ENCODE measurements at regions not wholly inside any gene's neighbourhood (a gene's known extent, or its start where the extent isn't known, plus 50 kb on each side); places are given as distances from the start of the nearest gene placed in this dataset.

DNA sequence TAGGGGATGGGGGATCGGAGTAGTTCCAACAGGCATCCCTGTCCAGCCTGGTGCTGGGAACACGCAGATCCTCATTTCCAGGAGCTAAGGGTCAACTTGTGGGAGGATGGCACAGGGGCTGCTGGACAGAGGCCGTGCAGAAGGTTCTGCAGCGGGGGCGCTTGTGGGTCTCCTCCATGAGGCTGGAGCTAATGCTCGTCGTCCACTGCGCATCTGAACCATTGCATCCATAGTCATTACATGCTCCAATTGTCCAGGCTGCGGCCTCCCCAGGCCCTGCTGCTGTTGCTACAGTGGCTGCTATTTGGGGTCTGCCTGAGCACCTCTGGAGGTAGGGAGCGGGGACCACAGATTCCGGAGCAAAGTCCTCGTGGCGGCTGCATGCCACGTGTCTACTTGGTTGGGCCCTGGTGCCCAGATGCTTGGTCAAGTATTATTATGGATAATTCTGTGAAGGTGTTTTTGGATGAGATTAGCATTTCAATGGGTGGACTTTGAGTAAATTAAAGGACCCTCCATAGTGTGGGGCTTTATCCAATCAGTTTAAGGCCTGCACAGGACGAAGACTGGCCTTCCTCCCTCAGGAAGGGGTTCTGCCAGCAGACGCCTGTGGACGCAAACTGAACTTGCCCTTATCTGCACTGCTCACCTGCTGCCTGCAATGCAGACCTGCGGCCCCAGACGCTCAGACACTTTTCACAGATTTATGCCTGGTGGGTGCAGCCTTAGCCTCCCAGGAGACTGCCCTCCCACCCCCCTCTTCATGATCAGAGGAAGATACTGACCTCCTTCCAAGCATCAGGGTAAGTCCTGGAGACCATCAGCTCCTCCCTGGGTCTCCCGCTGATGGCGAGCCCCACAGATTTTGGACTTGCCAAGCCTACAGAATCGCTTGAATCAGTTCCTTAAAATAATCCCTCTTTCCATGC, 127.5 kb upstream of the IRX4 start:
- H3K36me3 ChIP-seq (ENCODE audit: control insufficient read depth, low read length) = no peaks in the 10 kb centered on the region
- H3K4me1 ChIP-seq (ENCODE audit: control insufficient read depth, low read length) = no peaks in the 10 kb centered on the region
- H3K27me3 ChIP-seq (ENCODE audit: control insufficient read depth, low read length) = no peaks in the 10 kb centered on the region
- H3K27ac ChIP-seq (ENCODE audit: low read depth, low read length) = no peak overlapping the region
- H4K20me1 ChIP-seq (ENCODE audit: control insufficient read depth, insufficient read depth, low read depth, low read length) = no peaks in the 10 kb centered on the region
- TF ChIP-seq, protein P1, sequence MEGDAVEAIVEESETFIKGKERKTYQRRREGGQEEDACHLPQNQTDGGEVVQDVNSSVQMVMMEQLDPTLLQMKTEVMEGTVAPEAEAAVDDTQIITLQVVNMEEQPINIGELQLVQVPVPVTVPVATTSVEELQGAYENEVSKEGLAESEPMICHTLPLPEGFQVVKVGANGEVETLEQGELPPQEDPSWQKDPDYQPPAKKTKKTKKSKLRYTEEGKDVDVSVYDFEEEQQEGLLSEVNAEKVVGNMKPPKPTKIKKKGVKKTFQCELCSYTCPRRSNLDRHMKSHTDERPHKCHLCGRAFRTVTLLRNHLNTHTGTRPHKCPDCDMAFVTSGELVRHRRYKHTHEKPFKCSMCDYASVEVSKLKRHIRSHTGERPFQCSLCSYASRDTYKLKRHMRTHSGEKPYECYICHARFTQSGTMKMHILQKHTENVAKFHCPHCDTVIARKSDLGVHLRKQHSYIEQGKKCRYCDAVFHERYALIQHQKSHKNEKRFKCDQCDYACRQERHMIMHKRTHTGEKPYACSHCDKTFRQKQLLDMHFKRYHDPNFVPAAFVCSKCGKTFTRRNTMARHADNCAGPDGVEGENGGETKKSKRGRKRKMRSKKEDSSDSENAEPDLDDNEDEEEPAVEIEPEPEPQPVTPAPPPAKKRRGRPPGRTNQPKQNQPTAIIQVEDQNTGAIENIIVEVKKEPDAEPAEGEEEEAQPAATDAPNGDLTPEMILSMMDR (IDR thresholded peaks at IDR 0.05; ENCODE audit: low read depth, low read length, poor library complexity, severe bottlenecking) = no peak
- TF ChIP-seq EZH2phosphoT487 (IDR thresholded peaks at IDR 0.05; ENCODE audit: borderline replicate concordance, low read length) = no peak
- no peak overlapping the region for H3K4me2 ChIP-seq (ENCODE audit: low read length)
- H3F3A ChIP-seq (ENCODE audit: control insufficient read depth, insufficient read depth) = no peaks in the 10 kb centered on the region
- no peaks in the 10 kb centered on the region for H3K9me2 ChIP-seq (replicated peaks; ENCODE audit: control insufficient read depth, low read length)
- no peaks in the 10 kb centered on the region for H3K9me3 ChIP-seq (ENCODE audit: control insufficient read depth, insufficient read depth, low read length)
- H3K79me2 ChIP-seq (ENCODE audit: control insufficient read depth, low read length) = no peaks in the 10 kb centered on the region
- no peak overlapping the region for H3K4me3 ChIP-seq (ENCODE audit: low read length)

DNA sequence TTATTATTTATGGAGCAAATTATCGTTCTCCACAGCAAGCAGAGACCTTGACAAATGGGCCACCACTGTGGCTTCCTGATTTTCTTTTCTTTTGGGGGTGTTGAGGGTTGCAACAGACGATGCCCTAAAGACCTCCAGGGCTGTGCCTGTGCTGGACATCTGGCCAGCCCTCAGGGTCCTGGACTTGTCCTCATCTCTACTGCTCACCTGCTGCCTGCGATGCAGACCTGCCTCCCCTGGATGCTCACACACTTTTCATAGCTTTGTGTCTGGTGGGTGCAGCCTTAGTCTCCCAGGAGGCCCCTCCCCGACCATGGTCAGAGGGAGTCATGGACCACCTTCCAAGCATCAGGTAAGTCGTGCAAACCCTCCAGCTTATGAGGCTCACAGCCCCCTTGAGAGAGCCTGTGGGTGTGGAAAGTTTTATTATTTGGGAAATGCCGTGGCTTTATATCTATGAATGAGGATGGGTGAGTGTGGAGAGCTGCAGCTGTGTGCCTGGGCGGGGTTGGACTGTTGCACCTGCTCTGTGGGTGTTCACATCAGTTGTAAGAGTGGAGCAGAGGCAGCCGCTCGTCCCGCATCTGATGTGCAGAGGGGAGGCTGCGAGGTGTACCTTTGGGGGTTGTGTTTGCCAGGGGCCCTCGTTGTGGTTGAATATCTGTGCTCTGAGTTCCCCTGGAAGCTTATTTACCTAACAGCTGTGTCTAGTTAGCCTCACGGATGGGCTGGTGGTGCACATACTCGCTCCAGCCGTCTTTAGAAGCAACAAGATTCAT, 126.3 kb upstream of the IRX4 start:
- no peaks in the 10 kb centered on the region for H3K9me3 ChIP-seq (ENCODE audit: control insufficient read depth, insufficient read depth, low read length)
- no peak for TF ChIP-seq EZH2phosphoT487 (IDR thresholded peaks at IDR 0.05; ENCODE audit: borderline replicate concordance, low read length)
- TF ChIP-seq, protein P1 (IDR thresholded peaks at IDR 0.05; ENCODE audit: low read depth, low read length, poor library complexity, severe bottlenecking) = no peak
- no peaks in the 10 kb centered on the region for H3K79me2 ChIP-seq (ENCODE audit: control insufficient read depth, low read length)
- no peak overlapping the region for H3K27ac ChIP-seq (ENCODE audit: low read depth, low read length)
- H3K4me2 ChIP-seq (ENCODE audit: low read length) = no peak overlapping the region
- H3K9me2 ChIP-seq (replicated peaks; ENCODE audit: control insufficient read depth, low read length) = no peaks in the 10 kb centered on the region
- no peaks in the 10 kb centered on the region for H4K20me1 ChIP-seq (ENCODE audit: control insufficient read depth, insufficient read depth, low read depth, low read length)
- no peak overlapping the region for H3K4me3 ChIP-seq (ENCODE audit: low read length)
- H3F3A ChIP-seq (ENCODE audit: control insufficient read depth, insufficient read depth) = no peaks in the 10 kb centered on the region
- H3K36me3 ChIP-seq (ENCODE audit: control insufficient read depth, low read length) = no peaks in the 10 kb centered on the region
- H3K4me1 ChIP-seq (ENCODE audit: control insufficient read depth, low read length) = no peaks in the 10 kb centered on the region
- H3K27me3 ChIP-seq (ENCODE audit: control insufficient read depth, low read length) = no peaks in the 10 kb centered on the region

- H4K20me1 ChIP-seq (ENCODE audit: control insufficient read depth, insufficient read depth, low read depth, low read length) = no peaks in the 10 kb centered on the region
- no peak overlapping the region for H3K4me2 ChIP-seq (ENCODE audit: low read length)
- H3K4me1 ChIP-seq (ENCODE audit: control insufficient read depth, low read length) = no peaks in the 10 kb centered on the region
- H3K79me2 ChIP-seq (ENCODE audit: control insufficient read depth, low read length) = no peaks in the 10 kb centered on the region
- H3K4me3 ChIP-seq (ENCODE audit: low read length) = no peak overlapping the region
- H3F3A ChIP-seq (ENCODE audit: control insufficient read depth, insufficient read depth) = no peaks in the 10 kb centered on the region
- H3K27ac ChIP-seq (ENCODE audit: low read depth, low read length) = no peak overlapping the region
- H3K36me3 ChIP-seq (ENCODE audit: control insufficient read depth, low read length) = no peaks in the 10 kb centered on the region
- H3K27me3 ChIP-seq (ENCODE audit: control insufficient read depth, low read length) = no peaks in the 10 kb centered on the region
- no peaks in the 10 kb centered on the region for H3K9me2 ChIP-seq (replicated peaks; ENCODE audit: control insufficient read depth, low read length)
- TF ChIP-seq, protein P1 (IDR thresholded peaks at IDR 0.05; ENCODE audit: low read depth, low read length, poor library complexity, severe bottlenecking) = no peak
- no peak for TF ChIP-seq EZH2phosphoT487 (IDR thresholded peaks at IDR 0.05; ENCODE audit: borderline replicate concordance, low read length)
- no peaks in the 10 kb centered on the region for H3K9me3 ChIP-seq (ENCODE audit: control insufficient read depth, insufficient read depth, low read length)
Observed at GRCh38 chr5:2007878-2008501, 125.3 kb upstream of the IRX4 start.

All from DOHH2 (cell line).